ENCODE measurements at regions not wholly inside any gene's neighbourhood (a gene's known extent, or its start where the extent isn't known, plus 50 kb on each side); places are given as distances from the start of the nearest gene placed in this dataset.

- TF ChIP-seq POLR2A (IDR thresholded peaks at IDR 0.05) (no peak), CTCF (IDR thresholded peaks at IDR 0.05) (no peak), EP300 (IDR thresholded peaks at IDR 0.05) (no peak)
These were observed 695.8 kb upstream of the HS6ST1 start for GRCh38 chr2:129014432-129014831.

Data from ovary (tissue), 3 donors.